Hypothalamus (tissue), 51 donors: ENCODE measurements at regions not wholly inside any gene's neighbourhood (a gene's known extent, or its start where the extent isn't known, plus 50 kb on each side); places are given as distances from the start of the nearest gene placed in this dataset.
"Not testable (repeated sequence)": the region's sequence is repeated elsewhere in the genome, so short reads cannot be mapped to it uniquely, and the experiment has no call there.

Experiments used
- DNase-seq, 51 donors: peaks; one replicate each; lab custom pipeline; 2025; lab: John Stamatoyannopoulos, UW

GRCh38 chr3:95781598-95781997 is 1032.8 kb upstream of the EPHA6 start:
- DNase-seq: no peak

GRCh38 chr3:95789111-95789510 is 1025.3 kb upstream of the EPHA6 start:
- no peak for DNase-seq

- DNase-seq: no peak
Observed at GRCh38 chr3:95797081-95797480, 1017.3 kb upstream of the EPHA6 start.

GRCh38 chr3:95798628-95799027 is 1015.8 kb upstream of the EPHA6 start:
- DNase-seq: no peak

GRCh38 chr3:95810462-95810861 is 1003.9 kb upstream of the EPHA6 start:
- no peak for DNase-seq

GRCh38 chr3:95813244-95813643 is 1001.1 kb upstream of the EPHA6 start:
- DNase-seq: no peak

GRCh38 chr3:95815828-95816227 is 998.6 kb upstream of the EPHA6 start:
- DNase-seq: no peak

- DNase-seq: no peak
Observed at GRCh38 chr3:95826419-95826818, 988.0 kb upstream of the EPHA6 start.

GRCh38 chr3:95832146-95832545 is 982.2 kb upstream of the EPHA6 start:
- no peak for DNase-seq

GRCh38 chr3:95860628-95861027 is 953.8 kb upstream of the EPHA6 start:
- not testable (repeated sequence) for DNase-seq

GRCh38 chr3:95883801-95884200 is 930.6 kb upstream of the EPHA6 start:
- DNase-seq: no peak

GRCh38 chr3:95886616-95887015 is 927.8 kb upstream of the EPHA6 start:
- DNase-seq: no peak

GRCh38 chr3:95887114-95887513 is 927.3 kb upstream of the EPHA6 start:
- no peak for DNase-seq

GRCh38 chr3:95894820-95895219 is 919.6 kb upstream of the EPHA6 start:
- DNase-seq: no peak

- DNase-seq: no peak
Observed at GRCh38 chr3:95899494-95899893, 914.9 kb upstream of the EPHA6 start.

GRCh38 chr3:95899911-95900310 is 914.5 kb upstream of the EPHA6 start:
- no peak for DNase-seq

GRCh38 chr3:95901948-95902347 is 912.4 kb upstream of the EPHA6 start:
- no peak for DNase-seq

- no peak for DNase-seq
Observed at GRCh38 chr3:95905182-95905581, 909.2 kb upstream of the EPHA6 start.

GRCh38 chr3:95911767-95912166 is 902.6 kb upstream of the EPHA6 start:
- DNase-seq: no peak

GRCh38 chr3:95923496-95924210 is 890.7 kb upstream of the EPHA6 start:
- DNase-seq: no peak

- DNase-seq: no peak
Observed at GRCh38 chr3:95926904-95927501, 887.4 kb upstream of the EPHA6 start.

GRCh38 chr3:95934181-95934580 is 880.2 kb upstream of the EPHA6 start:
- no peak for DNase-seq
